ENCODE measurements at regions not wholly inside any gene's neighbourhood (a gene's known extent, or its start where the extent isn't known, plus 50 kb on each side); places are given as distances from the start of the nearest gene placed in this dataset.
A peak's percentile ranks its signal among the peaks of the same experiment; 100 is the strongest.
"Not testable (repeated sequence)": the region's sequence is repeated elsewhere in the genome, so short reads cannot be mapped to it uniquely, and the experiment has no call there.

DNA sequence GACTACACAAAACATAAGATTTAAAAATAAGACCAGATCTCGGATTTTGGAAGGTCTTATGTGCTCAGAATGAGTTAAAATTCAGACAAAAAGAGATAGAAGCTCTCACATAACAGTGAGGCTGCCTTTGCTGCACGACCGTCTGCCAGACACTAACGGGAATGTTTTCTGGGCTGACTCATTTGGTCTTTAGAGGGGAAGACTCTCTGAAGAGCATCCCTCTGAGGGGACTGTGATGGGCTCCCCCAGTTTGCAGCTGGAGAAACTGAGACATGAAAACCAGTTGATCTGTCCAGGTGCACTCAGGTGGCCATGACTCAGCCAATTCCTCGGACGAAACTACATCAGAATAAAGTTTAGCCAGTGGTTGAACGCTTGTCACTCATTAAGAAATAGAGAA lies 153.9 kb downstream of the RNASET2 start:
- no peak for DNase-seq

DNA sequence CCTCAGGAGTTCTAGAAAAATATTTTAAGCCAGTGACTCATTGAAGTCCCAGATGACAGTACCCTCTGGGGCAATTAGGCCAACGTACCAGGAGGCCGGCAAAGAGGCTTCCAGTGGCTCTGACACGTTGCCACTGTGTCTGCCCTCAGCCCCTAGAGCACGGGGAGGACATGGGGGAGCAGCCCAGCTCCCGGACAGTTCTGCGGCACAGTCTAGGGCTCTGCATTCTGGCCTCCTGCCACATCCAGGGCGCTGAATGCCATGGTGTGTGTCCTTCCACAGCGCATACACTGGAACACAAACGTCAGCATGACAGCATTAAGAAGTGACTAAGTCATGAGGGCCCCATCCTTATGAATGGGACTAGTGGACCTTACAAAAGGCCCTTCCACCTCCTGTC lies 156.2 kb downstream of the RNASET2 start:
- DNase-seq: no peak

DNA sequence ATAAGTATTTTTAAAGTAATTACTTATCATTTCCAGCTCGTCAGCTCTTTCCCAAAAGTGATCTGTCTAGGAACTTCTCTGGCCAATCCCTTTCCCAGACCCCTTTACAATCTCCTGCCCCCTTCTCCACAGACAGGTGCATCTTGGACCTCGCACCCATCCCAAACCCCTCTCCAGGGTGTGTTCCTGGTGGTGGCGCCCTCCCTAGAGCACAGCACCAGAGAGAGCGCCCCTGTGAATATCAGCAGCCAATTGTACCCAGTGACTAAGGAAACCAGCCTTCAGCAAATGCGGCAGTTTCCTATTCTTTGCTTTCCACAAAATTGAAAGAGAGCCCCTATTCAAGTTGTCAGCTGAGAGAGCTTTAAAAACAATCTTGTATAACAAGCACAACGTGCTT lies 157.7 kb downstream of the RNASET2 start:
- DNase-seq: no peak

DNA sequence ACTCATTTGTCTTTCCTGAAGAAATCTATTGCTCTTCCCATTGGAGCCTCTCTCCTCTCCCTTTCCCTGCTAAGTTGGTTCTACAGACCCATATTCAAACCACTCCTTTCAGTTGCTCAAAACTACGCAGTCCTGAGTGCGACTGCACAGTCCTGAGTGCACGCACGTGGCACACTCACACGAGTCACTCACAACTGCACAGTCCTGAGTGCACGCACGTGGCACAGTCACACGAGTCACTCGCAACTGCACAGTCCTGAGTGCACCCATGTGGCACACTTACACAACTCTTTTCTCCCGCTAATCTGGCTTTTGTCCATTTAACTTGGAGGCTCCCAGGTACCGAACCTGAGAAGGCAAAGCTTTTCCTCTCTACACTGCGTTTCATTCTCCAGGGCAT lies 159.7 kb downstream of the RNASET2 start:
- DNase-seq: no peak

DNA sequence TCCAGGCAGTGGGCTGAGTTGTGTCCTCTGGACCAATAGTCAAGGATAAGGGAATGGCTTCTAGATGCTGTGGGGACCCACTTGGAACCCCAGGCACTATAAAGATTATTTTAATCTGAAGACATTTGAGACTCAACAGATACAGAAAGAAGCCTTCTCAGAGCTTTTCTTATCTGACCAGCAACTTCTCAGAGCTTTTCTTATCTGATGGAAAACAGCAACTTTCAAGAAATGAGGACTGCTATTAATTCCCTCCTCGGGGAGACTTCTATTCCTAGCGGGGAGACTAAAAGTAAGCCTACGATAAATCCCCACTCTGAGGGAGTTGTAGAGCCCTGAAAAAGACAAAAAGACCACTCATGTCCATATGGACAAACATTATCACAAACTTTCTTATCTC lies 160.5 kb downstream of the RNASET2 start:
- no peak for DNase-seq

DNA sequence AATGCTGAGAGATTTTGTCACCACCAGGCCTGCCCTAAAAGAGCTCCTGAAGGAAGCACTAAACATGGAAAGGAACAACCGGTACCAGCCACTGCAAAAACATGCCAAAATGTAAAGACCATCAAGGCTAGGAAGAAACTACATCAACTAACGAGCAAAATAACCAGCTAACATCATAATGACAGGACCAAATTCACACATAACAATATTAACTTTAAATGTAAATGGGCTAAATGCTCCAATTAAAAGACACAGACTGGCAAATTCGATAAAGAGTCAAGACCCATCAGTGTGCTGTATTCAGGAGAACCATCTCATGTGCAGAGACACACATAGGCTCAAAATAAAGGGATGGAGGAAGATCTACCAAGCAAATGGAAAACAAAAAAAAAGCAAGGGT lies 163.8 kb upstream of the RPS6KA2 start:
- not testable (repeated sequence) for DNase-seq

DNA sequence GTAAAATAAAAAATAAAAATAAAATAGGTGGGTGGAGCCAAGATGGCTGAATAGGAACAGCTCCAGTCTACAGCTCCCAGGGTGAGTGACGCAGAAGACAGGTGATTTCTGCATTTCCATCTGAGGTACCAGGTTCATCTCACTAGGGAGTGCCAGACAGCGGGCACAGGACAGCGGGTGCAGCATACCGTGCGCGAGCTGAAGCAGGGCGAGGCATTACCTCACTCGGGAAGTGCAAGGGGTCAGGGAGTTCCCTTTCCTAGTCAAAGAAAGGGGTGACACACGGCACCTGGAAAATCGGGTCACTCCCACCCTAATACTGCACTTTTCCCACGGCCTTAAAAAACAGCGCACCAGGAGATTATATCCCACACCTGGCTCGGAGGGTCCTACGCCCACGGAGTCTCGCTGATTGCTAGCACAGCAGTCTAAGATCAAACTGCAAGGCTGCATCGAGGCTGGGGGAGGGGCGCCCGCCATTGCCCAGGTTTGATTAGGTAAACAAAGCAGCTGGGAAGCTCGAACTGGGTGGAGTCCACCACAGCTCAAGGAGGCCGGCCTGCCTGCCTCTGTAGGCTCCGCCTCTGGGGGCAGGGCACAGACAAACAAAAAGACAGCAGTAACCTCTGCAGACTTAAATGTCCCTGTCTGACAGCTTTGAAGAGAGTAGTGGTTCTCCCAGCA lies 161.9 kb upstream of the RPS6KA2 start:
- DNase-seq: not testable (repeated sequence)

DNA sequence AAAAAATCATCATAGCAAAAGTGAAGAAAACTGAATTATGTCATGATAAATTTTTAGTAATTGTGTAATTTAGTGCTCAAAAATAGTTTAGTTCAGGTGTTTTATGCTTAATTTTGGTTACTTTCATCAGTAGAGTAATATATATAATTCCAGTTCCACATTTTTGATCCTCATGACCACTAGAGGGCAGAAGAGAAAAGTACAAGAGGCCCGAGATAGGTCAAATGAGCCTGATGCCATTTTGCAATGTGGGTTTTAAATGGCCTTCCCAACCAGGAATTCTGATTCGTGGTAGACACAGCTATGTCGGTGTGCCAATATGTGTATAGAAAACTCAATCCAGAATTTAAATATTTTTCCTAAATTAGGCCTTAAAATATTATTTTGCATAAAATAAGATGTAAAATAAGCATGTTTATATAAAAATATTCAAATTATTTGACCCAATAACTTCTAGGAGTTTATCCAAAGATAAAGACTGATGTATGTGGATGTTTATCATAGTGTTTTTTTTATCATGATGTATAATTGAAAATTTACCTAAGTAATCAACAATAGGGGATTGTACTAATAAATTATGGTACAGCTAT lies 159.7 kb upstream of the RPS6KA2 start:
- DNase-seq: no peak

DNA sequence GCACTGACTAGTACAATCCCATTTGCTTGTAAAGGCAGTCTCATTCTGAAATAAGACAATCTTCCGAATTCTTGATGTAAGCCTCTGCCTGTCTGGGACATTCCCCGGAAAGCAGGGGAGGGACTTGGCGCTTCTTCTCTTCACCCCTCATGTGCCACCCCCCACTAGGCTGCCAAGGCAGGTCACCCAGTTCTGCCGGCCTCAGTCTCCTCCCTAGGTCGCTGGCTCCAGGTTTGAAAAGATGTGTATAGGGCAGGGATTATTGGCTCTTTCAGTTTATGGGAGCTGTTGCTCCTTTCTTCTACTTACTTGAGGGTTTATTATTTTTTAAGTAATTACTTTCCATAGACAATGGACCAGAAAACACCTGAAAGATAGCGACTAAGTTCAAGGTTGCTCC lies 158.1 kb upstream of the RPS6KA2 start:
- no peak for DNase-seq

DNA sequence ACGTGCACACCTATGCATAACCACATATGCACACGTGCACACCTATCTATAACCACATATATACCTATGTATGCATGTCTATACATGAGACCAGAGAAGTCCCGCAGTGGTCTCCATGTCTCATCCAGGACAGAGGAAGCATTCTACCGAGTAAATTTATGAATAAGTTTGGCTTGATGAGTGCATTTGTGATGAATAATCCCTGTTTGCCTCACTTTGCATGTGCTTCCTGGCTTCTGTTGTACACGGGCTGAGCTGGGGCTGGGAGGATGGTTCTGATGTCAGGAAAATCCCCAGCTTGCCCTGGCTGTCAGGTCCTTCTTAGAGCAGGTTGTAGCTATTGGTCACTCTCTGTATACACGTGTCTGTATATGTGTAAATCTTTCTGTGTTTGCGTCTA lies 157.6 kb upstream of the RPS6KA2 start:
- no peak for DNase-seq

DNA sequence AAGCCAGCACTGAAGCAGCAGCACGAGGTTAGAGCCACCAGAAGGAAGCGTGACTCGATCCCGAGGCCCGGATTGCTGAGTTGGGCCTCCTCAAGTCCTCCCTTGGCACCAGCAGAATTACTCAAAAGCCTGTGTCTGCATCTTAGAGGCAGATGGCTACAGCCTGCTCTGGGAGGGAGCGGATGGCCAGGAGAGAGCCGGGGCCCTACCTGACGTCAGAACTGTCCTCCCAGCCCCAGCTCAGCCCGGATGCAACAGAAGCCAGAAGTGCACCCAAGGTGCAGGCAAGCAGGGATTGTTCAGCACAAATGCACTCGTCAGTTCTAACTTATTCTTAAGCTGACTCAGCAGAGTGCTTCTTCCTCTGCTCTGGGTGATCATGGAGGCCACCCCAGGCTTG lies 155.5 kb upstream of the RPS6KA2 start:
- DNase-seq: no peak

DNA sequence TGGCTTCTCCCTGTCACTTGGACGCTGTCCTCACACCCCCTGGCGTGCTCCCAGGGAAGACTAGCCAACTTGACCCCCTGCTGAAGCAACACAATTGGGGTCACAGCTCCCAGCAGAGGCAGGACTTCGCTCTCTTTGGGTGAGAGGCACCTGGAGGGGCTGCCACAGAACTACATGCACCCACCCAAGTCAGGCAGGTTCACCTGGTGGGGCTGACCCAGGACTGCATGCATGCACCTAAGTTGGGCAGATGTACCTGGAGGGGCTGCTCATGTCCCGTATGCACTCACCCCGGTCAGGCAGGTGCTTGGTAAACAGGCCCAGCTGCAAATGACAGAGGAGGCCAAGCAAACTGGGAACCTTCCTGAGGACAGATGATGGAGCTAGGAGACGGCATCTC lies 154.3 kb upstream of the RPS6KA2 start:
- no peak for DNase-seq

DNA sequence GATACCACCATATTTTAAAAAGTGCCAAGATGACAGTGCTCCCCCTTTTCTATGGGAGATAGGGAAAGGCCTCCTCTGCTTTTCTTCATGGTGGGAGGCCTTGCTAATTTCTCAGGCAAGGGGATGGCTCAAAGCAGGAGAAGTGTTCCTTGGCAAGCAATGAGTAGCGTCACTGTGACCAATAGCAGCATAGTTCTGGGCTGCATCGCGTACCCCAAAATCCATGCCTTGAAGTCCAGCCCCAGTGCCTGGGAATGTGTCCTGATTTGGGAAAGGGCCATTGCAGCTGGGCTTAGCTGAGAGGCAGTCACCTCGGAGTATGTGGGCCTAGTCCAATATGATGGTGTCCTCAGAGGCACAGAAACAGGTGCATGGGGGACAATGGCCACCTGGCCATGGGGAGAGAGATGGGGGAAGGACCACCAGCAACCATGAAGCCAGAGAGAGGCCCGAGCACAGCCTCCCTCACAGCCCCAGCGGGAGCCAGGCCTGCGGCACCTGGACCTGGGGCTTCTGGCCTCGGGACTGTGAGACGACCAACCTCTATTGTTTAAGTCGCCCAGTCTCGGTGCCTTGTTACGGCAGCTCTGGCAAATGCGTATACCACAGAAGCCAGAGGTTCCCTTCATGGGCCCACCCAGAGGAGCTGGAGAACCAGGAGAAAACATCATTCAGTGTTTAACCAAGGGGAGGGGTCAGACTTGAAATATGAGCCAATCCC lies 153.1 kb upstream of the RPS6KA2 start:
- no peak for DNase-seq

DNA sequence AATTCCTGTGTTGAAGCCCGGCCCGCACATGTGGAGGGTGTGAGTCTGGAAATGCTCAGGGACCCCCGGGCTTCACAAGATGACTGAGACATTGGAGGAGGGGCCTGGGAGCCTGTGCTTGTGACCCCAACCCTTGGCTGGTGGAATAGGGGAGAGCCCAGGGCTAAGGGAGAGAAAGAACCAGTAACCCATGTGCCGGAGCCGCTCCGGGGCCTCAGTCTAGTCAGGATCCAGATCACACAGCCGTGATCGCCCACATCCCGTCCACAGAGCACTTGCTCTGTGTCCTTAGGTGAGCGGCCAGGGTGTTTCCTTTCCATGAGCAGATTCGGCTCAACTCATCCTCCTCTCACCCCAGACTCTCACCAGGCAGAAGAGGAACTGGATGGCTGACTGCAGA lies 152.3 kb upstream of the RPS6KA2 start:
- no peak for DNase-seq

DNA sequence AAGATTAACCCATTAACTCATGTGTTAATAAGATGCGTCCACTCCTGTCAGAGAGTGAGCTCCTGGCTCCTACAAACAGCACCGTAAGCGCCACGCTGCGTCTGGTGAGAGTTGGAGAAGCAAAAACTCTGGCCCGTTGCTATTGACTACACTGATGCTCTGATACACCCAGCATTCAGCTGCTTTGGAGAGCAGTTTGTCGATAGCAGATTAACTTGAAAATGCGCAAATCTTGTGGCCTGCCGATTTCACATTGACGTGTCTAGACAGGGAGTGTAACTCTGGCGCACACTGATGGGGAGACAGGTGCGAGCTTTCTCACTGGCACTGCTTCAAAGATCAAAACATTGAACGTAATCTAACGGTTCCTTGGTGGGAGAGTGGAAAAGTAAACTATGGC lies 151.7 kb upstream of the RPS6KA2 start:
- DNase-seq: no peak

DNA sequence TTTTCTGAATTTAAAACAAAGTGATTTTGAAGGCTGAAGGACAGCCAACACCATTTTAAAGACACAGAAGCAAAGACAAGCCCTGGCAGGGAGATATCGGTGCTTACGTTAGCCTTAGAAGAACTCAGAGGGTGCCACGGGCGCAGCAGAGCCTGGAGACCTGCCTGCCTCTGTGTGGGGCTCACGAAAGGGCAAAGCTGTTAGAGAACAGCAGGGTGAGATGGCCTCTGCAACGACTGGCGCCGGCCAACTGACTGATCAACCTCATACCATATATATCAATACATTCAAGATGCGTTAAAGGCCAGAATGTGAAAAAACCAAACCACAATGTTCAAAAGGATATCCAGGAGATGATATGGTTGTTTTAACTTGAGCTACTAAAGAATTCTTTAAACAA lies 151.0 kb upstream of the RPS6KA2 start:
- DNase-seq: no peak

DNA sequence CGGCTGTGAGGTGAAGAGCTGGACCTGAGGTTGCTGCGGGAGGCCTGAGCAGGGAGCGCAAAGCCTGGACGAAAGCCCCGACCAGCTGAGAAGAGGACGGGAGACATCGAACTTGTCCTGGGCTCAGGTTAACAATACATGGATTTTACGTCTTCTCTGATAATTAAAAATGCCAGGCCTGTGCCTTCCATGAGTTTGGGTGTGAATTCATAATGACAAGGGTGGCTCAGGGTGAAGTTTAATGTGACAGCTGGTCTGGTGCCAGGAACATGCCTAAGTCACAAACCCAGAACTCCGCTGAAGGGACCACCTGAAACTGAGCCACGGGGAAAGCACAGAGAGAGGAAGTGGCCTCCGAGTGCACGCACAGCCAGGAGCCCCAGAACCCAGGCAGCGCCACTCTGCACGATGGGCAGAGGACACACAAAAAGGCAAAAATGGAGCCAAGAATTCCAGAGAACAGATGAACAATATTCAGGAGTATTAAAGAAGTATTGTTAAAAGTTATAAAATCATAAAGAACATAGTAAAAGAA lies 150.1 kb upstream of the RPS6KA2 start:
- no peak for DNase-seq

DNA sequence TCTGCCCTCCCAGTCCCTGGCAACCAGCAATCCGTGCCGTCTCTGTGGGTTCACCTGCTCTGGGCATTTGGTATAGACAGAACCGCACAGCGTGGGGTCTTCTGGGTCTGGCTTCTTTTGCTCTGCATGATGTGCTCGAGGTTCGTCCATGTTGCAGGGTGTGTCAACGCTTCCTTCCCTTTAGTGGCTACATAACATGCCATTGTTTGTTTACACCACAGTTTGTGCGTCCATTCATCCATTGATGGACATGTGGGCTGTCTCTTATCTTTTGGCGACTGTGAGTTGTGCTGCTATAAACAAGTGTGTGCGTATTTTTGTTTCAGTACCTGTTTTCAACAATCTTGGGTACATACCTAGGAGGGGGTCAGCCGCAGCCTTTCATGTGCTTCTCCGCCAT lies 149.5 kb upstream of the RPS6KA2 start:
- no peak for DNase-seq

DNA sequence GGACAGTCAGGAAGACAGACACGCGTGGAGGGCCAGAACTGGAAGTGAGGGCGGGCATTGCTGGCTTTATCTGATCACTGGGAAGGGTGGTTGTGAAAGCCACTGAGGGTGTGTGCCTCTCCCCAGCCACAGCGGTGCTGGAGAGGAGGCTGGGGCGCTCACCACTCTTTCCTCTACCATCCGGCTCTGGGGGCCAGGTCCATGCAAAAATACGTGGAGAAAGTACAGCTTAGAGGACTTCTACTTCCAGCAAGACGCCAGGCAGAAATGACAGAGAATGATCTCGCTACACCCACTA lies 148.8 kb upstream of the RPS6KA2 start:
- DNase-seq: no peak

DNA sequence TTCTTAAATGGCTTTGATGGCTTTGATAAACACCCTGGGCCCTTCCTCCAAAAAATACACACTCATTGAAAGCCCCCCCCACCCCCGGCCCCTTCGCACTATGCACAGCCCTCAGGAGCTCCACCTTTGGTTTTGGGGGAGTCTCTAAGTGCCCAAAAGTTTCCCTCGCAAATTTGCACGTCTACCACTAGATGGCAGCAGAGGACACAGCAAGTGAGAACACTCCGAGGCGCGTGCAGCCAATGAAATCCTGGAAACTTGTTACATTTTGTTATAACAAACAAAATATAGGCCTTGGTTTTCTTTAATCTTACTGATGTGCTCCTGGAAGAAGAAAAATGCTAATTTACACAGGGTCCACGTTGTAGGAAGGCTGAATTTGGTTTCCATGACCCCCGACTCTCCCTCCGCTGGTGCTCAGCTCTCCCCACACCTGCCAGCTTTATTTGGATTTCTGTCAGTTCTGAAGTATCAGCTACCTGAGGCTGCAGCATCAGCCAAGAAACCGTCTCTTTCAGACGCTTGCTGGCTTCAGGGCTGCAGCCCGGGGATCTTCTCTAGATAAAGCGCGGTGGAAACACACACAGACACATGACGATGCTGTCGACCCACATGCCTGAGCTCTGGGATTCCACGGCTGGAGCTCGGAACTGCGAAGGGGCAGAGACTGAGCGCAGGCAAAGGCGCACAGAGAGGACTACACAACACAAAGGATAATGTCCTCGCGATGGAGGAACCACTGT lies 148.3 kb upstream of the RPS6KA2 start:
- DNase-seq: peak; percentile 60

DNA sequence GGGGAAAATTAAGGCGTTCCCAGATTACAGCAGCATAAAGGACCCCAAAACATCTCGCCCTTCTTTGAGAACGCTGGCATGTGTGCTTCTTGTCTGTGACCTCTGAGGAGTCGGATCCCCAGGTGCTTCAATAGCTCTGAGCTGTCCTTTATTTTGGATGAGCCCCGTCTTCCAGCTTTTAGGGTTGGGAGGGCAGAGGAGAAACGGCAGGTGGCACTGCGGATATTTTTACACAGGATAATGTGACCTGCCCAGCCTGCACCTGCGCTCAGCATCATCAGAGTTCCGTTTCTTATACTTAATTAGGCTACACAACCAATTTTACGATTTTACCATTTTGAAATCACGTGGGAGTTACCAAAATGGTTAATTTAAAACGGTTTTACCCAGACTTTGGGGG lies 147.7 kb upstream of the RPS6KA2 start:
- DNase-seq: no peak

DNA sequence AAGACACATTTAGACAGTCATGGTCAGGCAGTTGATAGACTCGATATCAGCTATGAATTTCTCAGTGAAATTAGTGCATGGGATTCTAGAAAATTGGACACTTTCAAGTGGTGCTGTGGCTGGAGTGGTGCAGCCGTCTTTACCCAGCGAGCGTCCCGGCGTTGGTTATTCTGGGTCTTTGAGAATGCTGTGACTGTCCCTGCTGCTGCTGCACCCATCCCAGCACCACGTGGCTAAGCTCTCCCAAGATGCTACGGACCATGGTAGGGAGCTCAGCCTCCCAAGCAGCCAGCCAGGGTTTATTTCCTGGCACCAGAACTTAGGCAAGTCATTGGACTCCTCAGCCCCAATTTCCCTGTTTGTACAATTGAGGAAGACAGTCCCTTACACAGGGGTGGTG lies 147.2 kb upstream of the RPS6KA2 start:
- DNase-seq: no peak

DNA sequence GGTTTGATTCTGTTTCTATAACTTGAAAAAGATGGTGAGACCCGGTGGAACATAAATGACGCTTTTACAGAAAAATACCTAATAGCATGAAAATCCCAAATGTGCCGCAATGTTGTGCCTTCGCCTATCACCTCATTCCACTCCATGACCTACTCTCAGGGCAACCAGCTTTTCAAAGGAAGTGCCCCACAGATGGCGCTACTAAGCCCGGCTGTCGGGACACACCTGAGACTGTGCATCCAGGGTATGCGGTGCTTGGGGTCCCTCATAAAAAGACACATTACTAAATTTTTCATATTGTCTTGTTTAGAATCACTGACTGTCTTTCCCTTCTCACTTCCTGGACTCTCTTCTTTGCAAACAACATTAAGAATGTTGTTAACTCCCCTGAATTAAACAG lies 145.5 kb upstream of the RPS6KA2 start:
- no peak for DNase-seq

DNA sequence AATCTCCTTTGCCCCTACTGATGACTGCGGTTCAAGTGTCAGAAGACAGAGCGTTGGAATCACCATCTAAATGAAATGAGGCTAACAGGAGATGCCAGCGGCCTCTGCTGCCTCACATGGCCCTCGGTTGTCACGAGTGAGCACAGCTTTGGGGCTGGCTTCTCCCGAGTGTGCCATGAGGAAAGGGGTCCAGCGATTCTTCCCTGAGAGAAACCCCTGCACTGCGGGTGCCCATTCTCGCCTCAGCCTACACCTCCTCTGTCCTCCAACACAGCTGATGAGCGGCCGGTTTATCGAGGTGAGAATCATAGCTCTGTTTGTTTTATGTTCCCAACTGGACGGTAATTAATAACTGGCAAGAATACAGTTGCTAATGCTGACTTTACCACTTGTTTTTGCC lies 144.7 kb upstream of the RPS6KA2 start:
- no peak for DNase-seq
